Heart left ventricle (tissue), 13 donors: ENCODE measurements at regions not wholly inside any gene's neighbourhood (a gene's known extent, or its start where the extent isn't known, plus 50 kb on each side); places are given as distances from the start of the nearest gene placed in this dataset.

Experiments
- POLR2A ChIP-seq, 2 donors: fragments of 450-650 bp; IDR thresholded peaks; one replicate each; pipeline ENCODE4 v1.6.1; 2017; ENCODE audit warnings: antibody characterized with exemption in 2 of 2, mild to moderate bottlenecking in 2 of 2, moderate library complexity in 2 of 2
- TF ChIP-seq, protein P1 (sequence below), 12 donors: fragments of 200-600 bp; sonication (generic) in 4 of 12; IDR thresholded peaks; one replicate each; pipeline versions ENCODE4 v1.5.0 to v1.8.0; 2018 to 2022; ENCODE audit warnings: antibody characterized with exemption in 12 of 12, mild to moderate bottlenecking in 5 of 12
- donor health status: ischemic (EF 13 %, LVEDD 7.1; RV severe dilation, severe dysfunction).
- donor health status: DM: no; HTN: yes; CAD: no.
- donor health status: DM: no; HTN: no; CAD: no.
- donor health status: ischemic (EF 25% LVEDD 6.9; RV normal size, moderate dysfunction).
- donor health status: ischemic (EF 25% LVEDD 5.7; RV mildly dilated, moderate dysfunction).
- donor health status: ischemic (EF 35%, LVEDD 5.7; RV mildly dilated, moderate dysfunction).
- donor health status: nonischemic (EF 11% LVEDD 7.7; RV severe dilation, severe dysfunction).
- donor health status: DM: yes; HTN: yes; CAD: no.
- donor health status: PGD.
- donor health status: ischemic (EF 29% LVEDD 5.4; RV normal size, mild dysfunction).
- donor health status: nonischemic (EF 23%, LVEDD 6.1; RV moderate dilation, normal function).

DNA sequence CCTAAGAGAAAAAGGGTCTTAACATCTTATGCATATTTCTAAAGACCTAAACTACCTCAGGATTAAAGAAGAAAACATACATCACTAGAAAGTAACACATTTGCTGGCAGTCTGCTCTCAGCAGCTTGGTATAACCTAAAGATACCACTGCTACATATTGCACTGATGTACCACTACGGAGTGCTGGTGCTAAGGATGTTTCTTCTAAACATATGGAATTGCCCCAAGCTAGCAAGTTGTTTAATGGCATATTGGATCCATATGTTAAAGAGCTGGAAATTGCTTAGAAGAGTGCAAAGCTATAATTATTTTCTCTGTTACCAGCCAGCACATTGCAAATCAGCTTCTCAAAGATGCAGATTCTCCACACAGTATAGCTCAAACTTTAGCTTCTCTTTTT lies 436.5 kb upstream of the GALNTL6 start:
- TF ChIP-seq, protein P1, sequence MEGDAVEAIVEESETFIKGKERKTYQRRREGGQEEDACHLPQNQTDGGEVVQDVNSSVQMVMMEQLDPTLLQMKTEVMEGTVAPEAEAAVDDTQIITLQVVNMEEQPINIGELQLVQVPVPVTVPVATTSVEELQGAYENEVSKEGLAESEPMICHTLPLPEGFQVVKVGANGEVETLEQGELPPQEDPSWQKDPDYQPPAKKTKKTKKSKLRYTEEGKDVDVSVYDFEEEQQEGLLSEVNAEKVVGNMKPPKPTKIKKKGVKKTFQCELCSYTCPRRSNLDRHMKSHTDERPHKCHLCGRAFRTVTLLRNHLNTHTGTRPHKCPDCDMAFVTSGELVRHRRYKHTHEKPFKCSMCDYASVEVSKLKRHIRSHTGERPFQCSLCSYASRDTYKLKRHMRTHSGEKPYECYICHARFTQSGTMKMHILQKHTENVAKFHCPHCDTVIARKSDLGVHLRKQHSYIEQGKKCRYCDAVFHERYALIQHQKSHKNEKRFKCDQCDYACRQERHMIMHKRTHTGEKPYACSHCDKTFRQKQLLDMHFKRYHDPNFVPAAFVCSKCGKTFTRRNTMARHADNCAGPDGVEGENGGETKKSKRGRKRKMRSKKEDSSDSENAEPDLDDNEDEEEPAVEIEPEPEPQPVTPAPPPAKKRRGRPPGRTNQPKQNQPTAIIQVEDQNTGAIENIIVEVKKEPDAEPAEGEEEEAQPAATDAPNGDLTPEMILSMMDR (IDR thresholded peaks at IDR 0.05) = no peak
- TF ChIP-seq POLR2A (IDR thresholded peaks at IDR 0.05) = no peak
